Heart left ventricle (tissue), 13 donors: ENCODE measurements at regions not wholly inside any gene's neighbourhood (a gene's known extent, or its start where the extent isn't known, plus 50 kb on each side); places are given as distances from the start of the nearest gene placed in this dataset.

ENCODE experiments used
- CTCF ChIP-seq, 12 donors: fragments of 200-600 bp; sonication (generic) in 4 of 12; IDR thresholded peaks; one replicate each; pipeline versions ENCODE4 v1.5.0 to v1.8.0; 2018 to 2022; ENCODE audit warnings: antibody characterized with exemption in 12 of 12, mild to moderate bottlenecking in 5 of 12
- POLR2A ChIP-seq, 2 donors: fragments of 450-650 bp; IDR thresholded peaks; one replicate each; pipeline ENCODE4 v1.6.1; 2017; ENCODE audit warnings: antibody characterized with exemption in 2 of 2, mild to moderate bottlenecking in 2 of 2, moderate library complexity in 2 of 2
- donor health status: ischemic (EF 13 %, LVEDD 7.1; RV severe dilation, severe dysfunction).
- donor health status: DM: no; HTN: yes; CAD: no.
- donor health status: DM: no; HTN: no; CAD: no.
- donor health status: ischemic (EF 25% LVEDD 6.9; RV normal size, moderate dysfunction).
- donor health status: ischemic (EF 25% LVEDD 5.7; RV mildly dilated, moderate dysfunction).
- donor health status: ischemic (EF 35%, LVEDD 5.7; RV mildly dilated, moderate dysfunction).
- donor health status: nonischemic (EF 11% LVEDD 7.7; RV severe dilation, severe dysfunction).
- donor health status: DM: yes; HTN: yes; CAD: no.
- donor health status: PGD.
- donor health status: ischemic (EF 29% LVEDD 5.4; RV normal size, mild dysfunction).
- donor health status: nonischemic (EF 23%, LVEDD 6.1; RV moderate dilation, normal function).

- TF ChIP-seq POLR2A (IDR thresholded peaks at IDR 0.05): no peak
- TF ChIP-seq CTCF (IDR thresholded peaks at IDR 0.05): no peak
Observed at GRCh38 chr4:4667622-4668081, 125.8 kb upstream of the STX18 start.
